ENCODE measurements at regions not wholly inside any gene's neighbourhood (a gene's known extent, or its start where the extent isn't known, plus 50 kb on each side); places are given as distances from the start of the nearest gene placed in this dataset.

- TF ChIP-seq CTCF (IDR thresholded peaks at IDR 0.05) = no peak
- TF ChIP-seq POLR2A (IDR thresholded peaks at IDR 0.05) = no peak
- TF ChIP-seq EP300 (IDR thresholded peaks at IDR 0.05) = no peak
Observed at GRCh38 chr6:53426117-53426516, 77.4 kb upstream of the ELOVL5 start.
